ENCODE measurements at regions not wholly inside any gene's neighbourhood (a gene's known extent, or its start where the extent isn't known, plus 50 kb on each side); places are given as distances from the start of the nearest gene placed in this dataset.

DNA sequence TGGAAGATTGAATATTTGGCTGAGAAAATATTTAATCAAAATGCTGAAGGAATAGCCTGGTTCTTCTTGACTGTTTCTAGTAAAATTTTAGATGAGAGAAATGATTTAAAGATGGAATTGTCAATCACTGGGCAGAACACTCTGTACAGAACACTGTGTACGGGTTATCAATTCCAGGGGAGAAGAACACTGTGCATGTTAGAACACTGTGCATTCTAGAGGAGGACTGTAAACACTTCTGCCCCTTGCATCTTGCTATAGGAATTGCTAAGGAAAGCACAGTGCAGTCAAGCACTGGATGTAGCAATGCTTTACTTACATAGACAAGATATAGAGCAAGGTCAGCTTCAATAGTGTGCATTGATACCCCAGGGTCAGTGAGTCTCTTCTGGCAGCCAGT is 98.7 kb downstream of the RWDD3 start (continued):
- TF ChIP-seq, protein P1, sequence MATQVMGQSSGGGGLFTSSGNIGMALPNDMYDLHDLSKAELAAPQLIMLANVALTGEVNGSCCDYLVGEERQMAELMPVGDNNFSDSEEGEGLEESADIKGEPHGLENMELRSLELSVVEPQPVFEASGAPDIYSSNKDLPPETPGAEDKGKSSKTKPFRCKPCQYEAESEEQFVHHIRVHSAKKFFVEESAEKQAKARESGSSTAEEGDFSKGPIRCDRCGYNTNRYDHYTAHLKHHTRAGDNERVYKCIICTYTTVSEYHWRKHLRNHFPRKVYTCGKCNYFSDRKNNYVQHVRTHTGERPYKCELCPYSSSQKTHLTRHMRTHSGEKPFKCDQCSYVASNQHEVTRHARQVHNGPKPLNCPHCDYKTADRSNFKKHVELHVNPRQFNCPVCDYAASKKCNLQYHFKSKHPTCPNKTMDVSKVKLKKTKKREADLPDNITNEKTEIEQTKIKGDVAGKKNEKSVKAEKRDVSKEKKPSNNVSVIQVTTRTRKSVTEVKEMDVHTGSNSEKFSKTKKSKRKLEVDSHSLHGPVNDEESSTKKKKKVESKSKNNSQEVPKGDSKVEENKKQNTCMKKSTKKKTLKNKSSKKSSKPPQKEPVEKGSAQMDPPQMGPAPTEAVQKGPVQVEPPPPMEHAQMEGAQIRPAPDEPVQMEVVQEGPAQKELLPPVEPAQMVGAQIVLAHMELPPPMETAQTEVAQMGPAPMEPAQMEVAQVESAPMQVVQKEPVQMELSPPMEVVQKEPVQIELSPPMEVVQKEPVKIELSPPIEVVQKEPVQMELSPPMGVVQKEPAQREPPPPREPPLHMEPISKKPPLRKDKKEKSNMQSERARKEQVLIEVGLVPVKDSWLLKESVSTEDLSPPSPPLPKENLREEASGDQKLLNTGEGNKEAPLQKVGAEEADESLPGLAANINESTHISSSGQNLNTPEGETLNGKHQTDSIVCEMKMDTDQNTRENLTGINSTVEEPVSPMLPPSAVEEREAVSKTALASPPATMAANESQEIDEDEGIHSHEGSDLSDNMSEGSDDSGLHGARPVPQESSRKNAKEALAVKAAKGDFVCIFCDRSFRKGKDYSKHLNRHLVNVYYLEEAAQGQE (tag by site-specific recombination; IDR thresholded peaks at IDR 0.05) = no peak
- TF ChIP-seq ZNF221 (tag by site-specific recombination; IDR thresholded peaks at IDR 0.05; ENCODE audit: borderline replicate concordance) (no peak), ZNF174 (tag by site-specific recombination; IDR thresholded peaks at IDR 0.05) (no peak), ZSCAN23 (tag by site-specific recombination; IDR thresholded peaks at IDR 0.05) (no peak), MEIS1 (CRISPR knock-in tag; IDR thresholded peaks at IDR 0.05; ENCODE audit: borderline replicate concordance) (no peak), ZNF19 (tag by site-specific recombination; IDR thresholded peaks at IDR 0.05; ENCODE audit: low read depth) (no peak), SCRT2 (tag by site-specific recombination; IDR thresholded peaks at IDR 0.05) (no peak), OVOL3 (tag by site-specific recombination; IDR thresholded peaks at IDR 0.05) (no peak), ZNF2 (tag by site-specific recombination; IDR thresholded peaks at IDR 0.05) (no peak), ZNF747 (tag by site-specific recombination; IDR thresholded peaks at IDR 0.05) (no peak)
- TF ChIP-seq, protein P2, sequence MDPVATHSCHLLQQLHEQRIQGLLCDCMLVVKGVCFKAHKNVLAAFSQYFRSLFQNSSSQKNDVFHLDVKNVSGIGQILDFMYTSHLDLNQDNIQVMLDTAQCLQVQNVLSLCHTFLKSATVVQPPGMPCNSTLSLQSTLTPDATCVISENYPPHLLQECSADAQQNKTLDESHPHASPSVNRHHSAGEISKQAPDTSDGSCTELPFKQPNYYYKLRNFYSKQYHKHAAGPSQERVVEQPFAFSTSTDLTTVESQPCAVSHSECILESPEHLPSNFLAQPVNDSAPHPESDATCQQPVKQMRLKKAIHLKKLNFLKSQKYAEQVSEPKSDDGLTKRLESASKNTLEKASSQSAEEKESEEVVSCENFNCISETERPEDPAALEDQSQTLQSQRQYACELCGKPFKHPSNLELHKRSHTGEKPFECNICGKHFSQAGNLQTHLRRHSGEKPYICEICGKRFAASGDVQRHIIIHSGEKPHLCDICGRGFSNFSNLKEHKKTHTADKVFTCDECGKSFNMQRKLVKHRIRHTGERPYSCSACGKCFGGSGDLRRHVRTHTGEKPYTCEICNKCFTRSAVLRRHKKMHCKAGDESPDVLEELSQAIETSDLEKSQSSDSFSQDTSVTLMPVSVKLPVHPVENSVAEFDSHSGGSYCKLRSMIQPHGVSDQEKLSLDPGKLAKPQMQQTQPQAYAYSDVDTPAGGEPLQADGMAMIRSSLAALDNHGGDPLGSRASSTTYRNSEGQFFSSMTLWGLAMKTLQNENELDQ (tag by site-specific recombination; IDR thresholded peaks at IDR 0.05; ENCODE audit: low read depth) = no peak

DNA sequence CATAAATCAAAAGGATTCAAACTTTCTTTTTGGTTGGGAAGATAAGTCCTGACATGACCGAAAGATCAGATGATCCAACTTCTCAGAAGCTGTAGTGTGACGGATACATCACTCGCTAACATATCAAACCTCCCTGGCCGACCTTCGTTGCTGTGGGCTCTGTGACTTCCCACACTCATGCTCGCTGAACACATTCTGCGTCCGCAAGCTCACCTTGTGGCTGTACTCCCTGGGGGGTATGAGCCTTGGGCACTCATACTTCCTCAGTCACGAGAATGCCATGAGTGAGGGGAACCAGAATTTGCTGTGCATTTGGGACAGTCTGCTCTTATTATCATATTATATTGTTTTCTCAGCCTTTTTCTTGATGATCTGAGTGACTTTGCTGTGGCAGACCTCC is 105.4 kb downstream of the RWDD3 start:
- POLR2A ChIA-PET = no interaction called here
- CTCF ChIA-PET = interaction anchor here (0.6 kb wide), 1 partner anchor 60 kb away, joined by 3 read pairs; no protein-coding TSS in a partner anchor
- H3K27ac ChIP-seq (ENCODE audit: extremely low read depth, low read depth, low read length) = no peak overlapping the region
- no peaks in the 10 kb centered on the region for H3K9me3 ChIP-seq (ENCODE audit: control insufficient read depth, insufficient read depth, low read depth, low read length)
- H3K4me3 ChIP-seq (ENCODE audit: low read depth, low read length) = no peak overlapping the region
- H3K36me3 ChIP-seq (ENCODE audit: control insufficient read depth in 2 of 2, insufficient read depth in 1 of 2, low read length in 2 of 2) = no peaks in the 10 kb centered on the region
- H3K4me1 ChIP-seq (ENCODE audit: control insufficient read depth, insufficient read depth, low read length) = no peaks in the 10 kb centered on the region
- TF ChIP-seq BCL11B (tag by site-specific recombination; IDR thresholded peaks at IDR 0.05; ENCODE audit: low read depth) = no peak
- TF ChIP-seq, protein P3, sequence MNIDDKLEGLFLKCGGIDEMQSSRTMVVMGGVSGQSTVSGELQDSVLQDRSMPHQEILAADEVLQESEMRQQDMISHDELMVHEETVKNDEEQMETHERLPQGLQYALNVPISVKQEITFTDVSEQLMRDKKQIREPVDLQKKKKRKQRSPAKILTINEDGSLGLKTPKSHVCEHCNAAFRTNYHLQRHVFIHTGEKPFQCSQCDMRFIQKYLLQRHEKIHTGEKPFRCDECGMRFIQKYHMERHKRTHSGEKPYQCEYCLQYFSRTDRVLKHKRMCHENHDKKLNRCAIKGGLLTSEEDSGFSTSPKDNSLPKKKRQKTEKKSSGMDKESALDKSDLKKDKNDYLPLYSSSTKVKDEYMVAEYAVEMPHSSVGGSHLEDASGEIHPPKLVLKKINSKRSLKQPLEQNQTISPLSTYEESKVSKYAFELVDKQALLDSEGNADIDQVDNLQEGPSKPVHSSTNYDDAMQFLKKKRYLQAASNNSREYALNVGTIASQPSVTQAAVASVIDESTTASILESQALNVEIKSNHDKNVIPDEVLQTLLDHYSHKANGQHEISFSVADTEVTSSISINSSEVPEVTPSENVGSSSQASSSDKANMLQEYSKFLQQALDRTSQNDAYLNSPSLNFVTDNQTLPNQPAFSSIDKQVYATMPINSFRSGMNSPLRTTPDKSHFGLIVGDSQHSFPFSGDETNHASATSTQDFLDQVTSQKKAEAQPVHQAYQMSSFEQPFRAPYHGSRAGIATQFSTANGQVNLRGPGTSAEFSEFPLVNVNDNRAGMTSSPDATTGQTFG (tag by site-specific recombination; IDR thresholded peaks at IDR 0.05; ENCODE audit: borderline replicate concordance) = no peak
- no peak for TF ChIP-seq OSR2 (tag by site-specific recombination; IDR thresholded peaks at IDR 0.05)
- TF ChIP-seq, protein P4, sequence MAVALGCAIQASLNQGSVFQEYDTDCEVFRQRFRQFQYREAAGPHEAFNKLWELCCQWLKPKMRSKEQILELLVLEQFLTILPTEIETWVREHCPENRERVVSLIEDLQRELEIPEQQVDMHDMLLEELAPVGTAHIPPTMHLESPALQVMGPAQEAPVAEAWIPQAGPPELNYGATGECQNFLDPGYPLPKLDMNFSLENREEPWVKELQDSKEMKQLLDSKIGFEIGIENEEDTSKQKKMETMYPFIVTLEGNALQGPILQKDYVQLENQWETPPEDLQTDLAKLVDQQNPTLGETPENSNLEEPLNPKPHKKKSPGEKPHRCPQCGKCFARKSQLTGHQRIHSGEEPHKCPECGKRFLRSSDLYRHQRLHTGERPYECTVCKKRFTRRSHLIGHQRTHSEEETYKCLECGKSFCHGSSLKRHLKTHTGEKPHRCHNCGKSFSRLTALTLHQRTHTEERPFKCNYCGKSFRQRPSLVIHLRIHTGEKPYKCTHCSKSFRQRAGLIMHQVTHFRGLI (tag by site-specific recombination; IDR thresholded peaks at IDR 0.05) = no peak
- TF ChIP-seq ZNF514 (tag by site-specific recombination; IDR thresholded peaks at IDR 0.05) = no peak
- TF ChIP-seq ZNF791 (tag by site-specific recombination; IDR thresholded peaks at IDR 0.05) = no peak
- no peak for TF ChIP-seq ZNF423 (tag by site-specific recombination; IDR thresholded peaks at IDR 0.05)
- no peak for TF ChIP-seq KLF7 (tag by site-specific recombination; IDR thresholded peaks at IDR 0.05; ENCODE audit: borderline replicate concordance)
- no peak for TF ChIP-seq ZNF837 (tag by site-specific recombination; IDR thresholded peaks at IDR 0.05)
- TF ChIP-seq GLIS1 (tag by site-specific recombination; IDR thresholded peaks at IDR 0.05) = no peak
- TF ChIP-seq ZNF2 (tag by site-specific recombination; IDR thresholded peaks at IDR 0.05) = no peak
- no peak for TF ChIP-seq ZNF155 (tag by site-specific recombination; IDR thresholded peaks at IDR 0.05)
- TF ChIP-seq, protein P5, sequence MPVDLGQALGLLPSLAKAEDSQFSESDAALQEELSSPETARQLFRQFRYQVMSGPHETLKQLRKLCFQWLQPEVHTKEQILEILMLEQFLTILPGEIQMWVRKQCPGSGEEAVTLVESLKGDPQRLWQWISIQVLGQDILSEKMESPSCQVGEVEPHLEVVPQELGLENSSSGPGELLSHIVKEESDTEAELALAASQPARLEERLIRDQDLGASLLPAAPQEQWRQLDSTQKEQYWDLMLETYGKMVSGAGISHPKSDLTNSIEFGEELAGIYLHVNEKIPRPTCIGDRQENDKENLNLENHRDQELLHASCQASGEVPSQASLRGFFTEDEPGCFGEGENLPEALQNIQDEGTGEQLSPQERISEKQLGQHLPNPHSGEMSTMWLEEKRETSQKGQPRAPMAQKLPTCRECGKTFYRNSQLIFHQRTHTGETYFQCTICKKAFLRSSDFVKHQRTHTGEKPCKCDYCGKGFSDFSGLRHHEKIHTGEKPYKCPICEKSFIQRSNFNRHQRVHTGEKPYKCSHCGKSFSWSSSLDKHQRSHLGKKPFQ (tag by site-specific recombination; IDR thresholded peaks at IDR 0.05) = no peak
- no peak for TF ChIP-seq PRDM1 (tag by site-specific recombination; IDR thresholded peaks at IDR 0.05)
- no peak for TF ChIP-seq ZBTB8A (tag by site-specific recombination; IDR thresholded peaks at IDR 0.05)
- TF ChIP-seq ZNF747 (tag by site-specific recombination; IDR thresholded peaks at IDR 0.05) = no peak
- TF ChIP-seq KLF16 (tag by site-specific recombination; IDR thresholded peaks at IDR 0.05) = no peak
- no peak for TF ChIP-seq ZSCAN16 (tag by site-specific recombination; IDR thresholded peaks at IDR 0.05)

Measured in HEK293 (cell line).